IMR-90 (cell line): ENCODE measurements at regions not wholly inside any gene's neighbourhood (a gene's known extent, or its start where the extent isn't known, plus 50 kb on each side); places are given as distances from the start of the nearest gene placed in this dataset.

ENCODE experiments used
- ATAC-seq: fragments of 200-7000 bp; cut with Tn5 transposase; 2 replicates; pipeline ENCODE4 v1.9.1; 2020; ENCODE audit warnings: low read depth, mild to moderate bottlenecking, moderate library complexity
- BruUV-seq: library from RNA; stranded (reverse); fragments of 400-500 nt; replicated peaks from 2 replicates; lab custom pipeline; 2021; lab: Mats Ljungman, UMichigan
- CTCF ChIA-PET: fragments of 300-600 bp; formaldehyde crosslinking; extraction: SDS; loops from one replicate; lab custom pipeline; 2021; ENCODE audit warnings: antibody characterized with exemption; lab: Yijun Ruan, JAX
- POLR2A ChIA-PET: fragments of 300-600 bp; sonication (Branson Sonifier 250); formaldehyde crosslinking; loops from one replicate; lab custom pipeline; 2022; ENCODE audit warnings: antibody characterized with exemption; ENCODE audit not compliant: unreplicated experiment; lab: Charles Lee
- DNase-seq: peaks from one replicate; pipeline ENCODE4 v3.0.0; 2013
- H2AFZ ChIP-seq: replicated peaks from 2 replicates; pipeline ENCODE3; 2013; ENCODE audit warnings: low read length, mild to moderate bottlenecking; ENCODE audit not compliant: poor library complexity
- H2AK5ac ChIP-seq: 2 replicates; pipeline ENCODE4 v1.6.1; 2013; ENCODE audit warnings: low read depth, low read length, inconsistent platforms
- H2AK9ac ChIP-seq: replicated peaks from 2 replicates; pipeline ENCODE3; 2013; ENCODE audit warnings: mild to moderate bottlenecking, low read depth, low read length, moderate library complexity; ENCODE audit not compliant: poor library complexity
- H2BK120ac ChIP-seq: 2 replicates; pipeline ENCODE4 v1.6.1; 2013; ENCODE audit warnings: low read depth, low read length, inconsistent platforms
- H2BK15ac ChIP-seq: 3 replicates; pipeline ENCODE4 v1.6.1; 2013; ENCODE audit warnings: low read depth, low read length, inconsistent platforms
- H2BK20ac ChIP-seq: 2 replicates; pipeline ENCODE4 v1.6.1; 2013; ENCODE audit warnings: low read depth, mild to moderate bottlenecking, inconsistent platforms, low read length, moderate library complexity
- H2BK5ac ChIP-seq: 2 replicates; pipeline ENCODE4 v1.6.1; 2013; ENCODE audit warnings: mild to moderate bottlenecking, low read depth, low read length, inconsistent platforms; ENCODE audit not compliant: poor library complexity, severe bottlenecking
- H3K14ac ChIP-seq: replicated peaks from 2 replicates; pipeline ENCODE4 v1.6.1; 2013; ENCODE audit warnings: low read depth, low read length, inconsistent platforms
- H3K18ac ChIP-seq: 2 replicates; pipeline ENCODE4 v1.6.1; 2013; ENCODE audit warnings: low read depth, low read length, control low read depth
- H3K23ac ChIP-seq: 2 replicates; pipeline ENCODE4 v1.6.1; 2013; ENCODE audit warnings: low read depth, low read length, inconsistent platforms
- H3K27ac ChIP-seq: 2 replicates; pipeline ENCODE4 v1.5.1; 2013; ENCODE audit warnings: mild to moderate bottlenecking, control low read depth, low read length; ENCODE audit not compliant: insufficient read depth
- H3K27me3 ChIP-seq: 2 replicates; pipeline ENCODE4 v1.6.1; 2013; ENCODE audit warnings: low read length; ENCODE audit not compliant: control insufficient read depth, insufficient read depth
- H3K36me3 ChIP-seq: 2 replicates; pipeline ENCODE4 v1.6.1; 2013; ENCODE audit warnings: low read length, mixed read lengths; ENCODE audit not compliant: control insufficient read depth, insufficient read depth
- H3K4ac ChIP-seq: 2 replicates; pipeline ENCODE4 v1.6.1; 2013; ENCODE audit warnings: low read depth, low read length, inconsistent platforms
- H3K4me1 ChIP-seq: 2 replicates; pipeline ENCODE4 v1.6.1; 2013; ENCODE audit warnings: low read length, mixed read lengths; ENCODE audit not compliant: control insufficient read depth, insufficient read depth
- H3K4me2 ChIP-seq: 2 replicates; pipeline ENCODE4 v1.6.1; 2013; ENCODE audit warnings: low read depth, mild to moderate bottlenecking, control low read depth, low read length, moderate library complexity
- H3K4me3 ChIP-seq: 2 replicates; pipeline ENCODE4 v1.5.1; 2013; ENCODE audit warnings: low read depth, mild to moderate bottlenecking, control low read depth, low read length, moderate library complexity; ENCODE audit not compliant: insufficient read depth
- H3K56ac ChIP-seq: 2 replicates; pipeline ENCODE4 v1.6.1; 2013; ENCODE audit warnings: low read length, inconsistent platforms; ENCODE audit not compliant: insufficient read depth; ENCODE audit errors: extremely low read depth
- H3K79me1 ChIP-seq, 2 experiments: 2 replicates each; pipeline ENCODE4 v1.6.1; 2013; ENCODE audit warnings: low read length in 2 of 2, inconsistent platforms in 1 of 2, low read depth in 1 of 2
- H3K9ac ChIP-seq: 2 replicates; pipeline ENCODE4 v1.6.1; 2013; ENCODE audit warnings: low read depth, low read length, control low read depth
- H3K9me1 ChIP-seq: 2 replicates; pipeline ENCODE4 v1.6.1; 2013; ENCODE audit warnings: low read length, inconsistent platforms; ENCODE audit not compliant: insufficient read depth
- H3K9me3 ChIP-seq: 2 replicates; pipeline ENCODE4 v1.6.1; 2013; ENCODE audit warnings: low read length; ENCODE audit not compliant: control insufficient read depth, insufficient read depth
- H4K20me1 ChIP-seq: 2 replicates; pipeline ENCODE4 v1.6.1; 2013; ENCODE audit warnings: low read length, inconsistent platforms; ENCODE audit not compliant: insufficient read depth
- H4K5ac ChIP-seq: 2 replicates; pipeline ENCODE4 v1.6.1; 2013; ENCODE audit warnings: mild to moderate bottlenecking, low read depth, low read length, control low read depth
- H4K8ac ChIP-seq, 2 experiments: 2 replicates each; pipeline ENCODE4 v1.6.1; 2013; ENCODE audit warnings: low read depth in 2 of 2, low read length in 2 of 2, control low read depth in 1 of 2, inconsistent platforms in 1 of 2
- H4K91ac ChIP-seq: 2 replicates; pipeline ENCODE4 v1.6.1; 2013; ENCODE audit warnings: low read depth, low read length, inconsistent platforms; ENCODE audit not compliant: insufficient read depth
- CTCF ChIP-seq: conservative IDR thresholded peaks from 2 replicates; pipeline ENCODE4 v1.5.1; 2012; ENCODE audit warnings: mild to moderate bottlenecking, low read depth, low read length, improper control_type of control experiment
- RAD21 ChIP-seq: IDR thresholded peaks from 2 replicates; pipeline ENCODE4 v1.6.1; 2012; ENCODE audit warnings: low read length, improper control_type of control experiment
- SMC3 ChIP-seq: fragments of 150-350 bp; IDR thresholded peaks from 2 replicates; pipeline ENCODE4 v1.6.1; 2016; ENCODE audit warnings: low read depth, mild to moderate bottlenecking, antibody characterized with exemption, low read length, moderate library complexity
- WGBS, 2 experiments: methylation state at CpG; one replicate each; pipeline versions ENCODE4 v1.1.5 to v1.1.7; 2013; ENCODE audit warnings: missing lambda C conversion rate in 2 of 2; ENCODE audit not compliant: insufficient read length in 1 of 2; ENCODE audit errors: extremely low coverage in 2 of 2; 5-methylcytosine and 5-hydroxymethylcytosine counted together
- dilution Hi-C: fragments of 300-500 bp; cut with HindIII; formaldehyde crosslinking; loops from one replicate; pipeline ENCODE4 v1.14.3; 2018; ENCODE audit warnings: low sequenced_read_pairs; ENCODE audit not compliant: unreplicated experiment
- in situ Hi-C: fragments of 300-500 bp; cut with MboI; formaldehyde crosslinking; loops from 3 replicates; pipeline ENCODE4 v1.14.3; 2019; ENCODE audit warnings: low sequenced_read_pairs, inconsistent platforms, mixed read lengths
- intact Hi-C: fragments of 100-400 bp; cut with micrococcal nuclease; formaldehyde crosslinking; loops from 2 replicates; pipeline ENCODE4 v1.10.0; 2022

- no peak overlapping the region for H2AK5ac ChIP-seq
- TF ChIP-seq CTCF: peak; percentile 26; the same call in 1 of the 2 replicates
- no peak for TF ChIP-seq SMC3
- peak; percentile 35 for TF ChIP-seq RAD21
- H3K27me3 ChIP-seq: no peaks in the 10 kb centered on the region
- no peak overlapping the region for H3K14ac ChIP-seq
- H3K4me2 ChIP-seq: no peak overlapping the region
- no peak overlapping the region for H3K4ac ChIP-seq
- ChIA-PET POLR2A (no interaction called here), CTCF (interaction anchor here (0.6 to 0.7 kb wide), 5 partner anchors 16 to 1257 kb away, joined by 3 to 5 read pairs (median 3); no protein-coding TSS in a partner anchor)
- H3K4me1 ChIP-seq: no peaks in the 10 kb centered on the region
- no peak overlapping the region for H4K5ac ChIP-seq
- no peaks in the 10 kb centered on the region for H3K9me1 ChIP-seq
- H3K9ac ChIP-seq: no peak overlapping the region
- H2BK120ac ChIP-seq: no peak overlapping the region
- H3K9me3 ChIP-seq: peaks cover 4% of the 10 kb centered on the region; the same call in 1 of the 2 replicates
- no peak overlapping the region for H3K4me3 ChIP-seq
- H3K56ac ChIP-seq: no peak overlapping the region
- H3K27ac ChIP-seq: no peak overlapping the region
- H2BK5ac ChIP-seq: no peak overlapping the region
- no peak overlapping the region for H4K8ac ChIP-seq
- no peak overlapping the region for H2BK15ac ChIP-seq
- dilution Hi-C loops (no loop called here), in situ Hi-C loops (no loop called here), intact Hi-C loops (no loop called here)
- H3K79me1 ChIP-seq: no peaks in the 10 kb centered on the region; a peak in 1 of 4 replicates
- WGBS, 2 experiments: no CpG with 5 or more reads among the region's 1 CpG
- H3K23ac ChIP-seq: no peak overlapping the region
- ATAC-seq: no peak
- H2BK20ac ChIP-seq: no peak overlapping the region
- no peak overlapping the region for H3K18ac ChIP-seq
- no peak overlapping the region for H2AFZ ChIP-seq
- no peak for DNase-seq
- no peaks in the 10 kb centered on the region for H3K36me3 ChIP-seq
- no peaks in the 10 kb centered on the region for H4K20me1 ChIP-seq
- H4K91ac ChIP-seq: no peak overlapping the region
- no TSS peak for BruUV-seq
- no peak overlapping the region for H2AK9ac ChIP-seq
Measured at GRCh38 chr1:189859385-189859977, 618.2 kb downstream of the BRINP3 start.
